Lower lobe of right lung (tissue), 2 donors: ENCODE measurements at regions not wholly inside any gene's neighbourhood (a gene's known extent, or its start where the extent isn't known, plus 50 kb on each side); places are given as distances from the start of the nearest gene placed in this dataset.
A peak's percentile ranks its signal among the peaks of the same experiment; 100 is the strongest.

Experiments used
- ATAC-seq, 2 donors: fragments of 200-7000 bp; cut with Tn5 transposase; one replicate each; pipeline ENCODE4 v1.9.1; 2020 to 2022; ENCODE audit warnings: mild to moderate bottlenecking in 2 of 2, moderate library complexity in 2 of 2
- DNase-seq: peaks from one replicate; pipeline ENCODE4 v3.0.0-alpha.2; 2020
- H3K27ac ChIP-seq: fragments of 200-600 bp; one replicate; pipeline ENCODE4 v1.8.0; 2022
- H3K27me3 ChIP-seq: fragments of 200-600 bp; one replicate; pipeline ENCODE4 v1.8.0; 2022; ENCODE audit warnings: low read depth
- H3K36me3 ChIP-seq: fragments of 200-600 bp; one replicate; pipeline ENCODE4 v1.8.0; 2022; ENCODE audit warnings: mild to moderate bottlenecking
- H3K4me1 ChIP-seq: fragments of 200-600 bp; one replicate; pipeline ENCODE4 v1.8.0; 2022
- H3K4me3 ChIP-seq: fragments of 200-600 bp; one replicate; pipeline ENCODE4 v1.8.0; 2022; ENCODE audit warnings: mild to moderate bottlenecking
- H3K9me3 ChIP-seq: fragments of 200-600 bp; one replicate; pipeline ENCODE4 v1.8.0; 2022
- intact Hi-C: fragments of 100-400 bp; cut with DNase I; formaldehyde crosslinking; loops from one replicate; pipeline ENCODE4 v1.11.0; 2022
- TF ChIP-seq, protein P1 (sequence below): fragments of 200-600 bp; IDR thresholded peaks from one replicate; pipeline ENCODE4 v1.8.0; 2022; ENCODE audit warnings: antibody characterized with exemption, mild to moderate bottlenecking
- donor health status: DM: no; HTN: yes; CAD: no; lungs with severe emphysema.

- ATAC-seq: no peak
- Histone ChIP-seq H3K4me1 (peaks cover 10% of the 10 kb centered on the region), H3K9me3 (no peaks in the 10 kb centered on the region), H3K4me3 (no peak overlapping the region), H3K36me3 (no peaks in the 10 kb centered on the region), H3K27me3 (no peaks in the 10 kb centered on the region), H3K27ac (no peak overlapping the region)
- intact Hi-C loops: no loop called here
- TF ChIP-seq, protein P1, sequence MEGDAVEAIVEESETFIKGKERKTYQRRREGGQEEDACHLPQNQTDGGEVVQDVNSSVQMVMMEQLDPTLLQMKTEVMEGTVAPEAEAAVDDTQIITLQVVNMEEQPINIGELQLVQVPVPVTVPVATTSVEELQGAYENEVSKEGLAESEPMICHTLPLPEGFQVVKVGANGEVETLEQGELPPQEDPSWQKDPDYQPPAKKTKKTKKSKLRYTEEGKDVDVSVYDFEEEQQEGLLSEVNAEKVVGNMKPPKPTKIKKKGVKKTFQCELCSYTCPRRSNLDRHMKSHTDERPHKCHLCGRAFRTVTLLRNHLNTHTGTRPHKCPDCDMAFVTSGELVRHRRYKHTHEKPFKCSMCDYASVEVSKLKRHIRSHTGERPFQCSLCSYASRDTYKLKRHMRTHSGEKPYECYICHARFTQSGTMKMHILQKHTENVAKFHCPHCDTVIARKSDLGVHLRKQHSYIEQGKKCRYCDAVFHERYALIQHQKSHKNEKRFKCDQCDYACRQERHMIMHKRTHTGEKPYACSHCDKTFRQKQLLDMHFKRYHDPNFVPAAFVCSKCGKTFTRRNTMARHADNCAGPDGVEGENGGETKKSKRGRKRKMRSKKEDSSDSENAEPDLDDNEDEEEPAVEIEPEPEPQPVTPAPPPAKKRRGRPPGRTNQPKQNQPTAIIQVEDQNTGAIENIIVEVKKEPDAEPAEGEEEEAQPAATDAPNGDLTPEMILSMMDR: no peak
- no peak for DNase-seq
These were observed 199.2 kb downstream of the JCAD start for GRCh38 chr10:29860166-29860565.

DNA sequence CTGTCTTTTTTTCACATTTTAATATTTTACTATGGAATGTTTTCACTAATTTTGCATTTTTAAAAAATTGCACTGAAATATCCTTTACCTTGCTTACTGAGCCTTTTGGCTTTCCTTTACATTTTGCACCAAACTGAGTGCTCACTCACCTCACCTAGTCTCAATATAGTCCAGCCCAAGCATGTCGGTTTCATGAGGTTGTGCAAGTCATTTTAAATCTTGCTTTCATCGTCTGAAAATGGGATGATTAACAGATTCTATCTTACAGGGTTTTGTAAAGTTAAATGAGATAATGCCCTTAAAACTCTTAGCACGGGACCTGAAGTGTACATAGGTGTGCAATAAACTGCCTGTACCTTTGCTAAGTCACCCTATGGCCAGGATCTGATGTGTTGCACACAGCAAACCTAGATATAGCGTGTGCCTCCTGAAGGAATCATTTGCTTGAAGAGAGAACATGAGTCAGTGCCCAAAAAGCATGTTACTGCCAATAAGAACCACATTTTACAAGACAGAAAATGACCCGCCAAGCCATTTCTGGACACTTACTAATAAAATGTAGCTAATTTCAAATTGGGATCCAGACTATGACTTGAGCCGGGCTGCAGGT lies 199.8 kb downstream of the JCAD start:
- Histone ChIP-seq H3K27ac (no peak overlapping the region), H3K4me3 (no peak overlapping the region), H3K9me3 (no peaks in the 10 kb centered on the region), H3K36me3 (no peaks in the 10 kb centered on the region), H3K4me1 (peaks cover 10% of the 10 kb centered on the region), H3K27me3 (no peaks in the 10 kb centered on the region)
- intact Hi-C loops: no loop called here
- no peak for ATAC-seq
- TF ChIP-seq, protein P1: no peak
- no peak for DNase-seq

- H3K9me3 ChIP-seq: no peaks in the 10 kb centered on the region
- H3K4me1 ChIP-seq: peaks cover 10% of the 10 kb centered on the region
- peak overlapping the region; percentile 18 for H3K27ac ChIP-seq
- no peaks in the 10 kb centered on the region for H3K36me3 ChIP-seq
- H3K27me3 ChIP-seq: no peaks in the 10 kb centered on the region
- peak in 1 of 2 donors; percentile 22 for ATAC-seq
- DNase-seq: no peak
- TF ChIP-seq, protein P1: no peak
- no peak overlapping the region for H3K4me3 ChIP-seq
- intact Hi-C loops: no loop called here
These were observed 200.6 kb downstream of the JCAD start for GRCh38 chr10:29858702-29859267.

- H3K27ac ChIP-seq: peak overlapping the region; percentile 18
- DNase-seq (peak; percentile 75), ATAC-seq (peak; percentile 88 to 91)
- no peaks in the 10 kb centered on the region for H3K36me3 ChIP-seq
- H3K4me3 ChIP-seq: peak overlapping the region; percentile 8
- H3K27me3 ChIP-seq: no peaks in the 10 kb centered on the region
- no peaks in the 10 kb centered on the region for H3K9me3 ChIP-seq
- TF ChIP-seq, protein P1: peak; percentile 76
- intact Hi-C loops: no loop called here
- H3K4me1 ChIP-seq: peaks cover 10% of the 10 kb centered on the region
These were observed 201.3 kb downstream of the JCAD start for GRCh38 chr10:29857843-29858701.

- Histone ChIP-seq H3K27me3 (no peaks in the 10 kb centered on the region), H3K36me3 (no peaks in the 10 kb centered on the region), H3K27ac (no peak overlapping the region), H3K4me1 (peaks cover 10% of the 10 kb centered on the region), H3K4me3 (no peak overlapping the region), H3K9me3 (no peaks in the 10 kb centered on the region)
- no peak for DNase-seq
- intact Hi-C loops: no loop called here
- ATAC-seq: no peak
- TF ChIP-seq, protein P1: no peak
These were observed 203.1 kb downstream of the JCAD start for GRCh38 chr10:29856295-29856694.
